ENCODE measurements at regions not wholly inside any gene's neighbourhood (a gene's known extent, or its start where the extent isn't known, plus 50 kb on each side); places are given as distances from the start of the nearest gene placed in this dataset.

DNA sequence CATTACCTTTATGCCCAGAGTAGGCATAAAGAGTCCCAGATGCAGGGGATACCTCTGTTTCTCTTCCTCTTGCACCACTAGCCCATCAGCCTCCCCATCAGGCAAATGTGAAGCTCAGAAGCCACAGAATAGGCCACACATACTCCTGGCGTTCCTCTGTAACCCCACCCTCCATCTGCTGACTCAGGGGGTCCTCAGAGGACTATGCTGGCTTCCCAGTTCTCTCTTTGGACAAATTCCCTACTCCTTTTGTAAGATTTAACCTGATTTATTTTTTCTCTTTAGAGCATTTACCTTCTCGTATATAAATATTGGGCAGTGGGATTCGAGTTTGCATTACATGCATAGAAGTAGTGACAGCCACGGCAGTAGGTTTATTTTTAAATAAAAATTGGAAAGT, 262.3 kb upstream of the CADM1 start:
- peak in 1 of 6 donors; percentile 30 for DNase-seq (ENCODE audit: low read depth in 4 of 6, low spot score in 6 of 6)
- H3K4me1 ChIP-seq (ENCODE audit: control insufficient read depth, insufficient read depth, low read length) = peaks cover 9% of the 10 kb centered on the region
- H3K36me3 ChIP-seq (ENCODE audit: control insufficient read depth, insufficient read depth, low read length) = no peaks in the 10 kb centered on the region
- H3K9me3 ChIP-seq (ENCODE audit: control insufficient read depth, insufficient read depth, low read length) = no peaks in the 10 kb centered on the region
- H3K27me3 ChIP-seq (ENCODE audit: control insufficient read depth, insufficient read depth, low read length) = peaks cover 5% of the 10 kb centered on the region
- no peak overlapping the region for H3K27ac ChIP-seq (ENCODE audit: low read depth, low read length)
- no peak overlapping the region for H3K4me3 ChIP-seq (ENCODE audit: low read depth, low read length)
- WGBS (ENCODE audit: insufficient coverage) = 56% methylated on average over 1 of the region's 4 CpGs

DNA sequence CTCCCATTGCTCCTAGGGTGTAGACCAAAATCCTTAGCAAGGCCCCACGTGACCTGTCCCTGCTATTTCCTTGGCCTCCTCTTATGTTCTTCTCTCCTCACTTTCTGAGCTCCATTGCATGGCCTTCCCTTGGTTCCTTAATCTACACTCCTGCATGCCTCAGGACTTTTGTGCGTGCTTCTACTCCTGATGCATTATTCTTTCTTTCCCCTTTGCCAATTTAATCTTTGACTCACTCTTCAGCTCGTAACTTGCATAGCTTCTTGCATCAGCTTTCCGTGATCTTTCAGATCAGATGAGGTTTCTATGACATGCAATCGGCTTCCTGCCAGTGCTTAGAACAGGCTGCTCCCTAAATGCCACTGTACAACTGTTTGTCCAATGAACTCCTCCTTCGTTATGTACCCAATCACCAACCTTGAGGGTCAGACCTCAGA, 261.6 kb upstream of the CADM1 start:
- H3K9me3 ChIP-seq (ENCODE audit: control insufficient read depth, insufficient read depth, low read length) = no peaks in the 10 kb centered on the region
- H3K4me3 ChIP-seq (ENCODE audit: low read depth, low read length) = no peak overlapping the region
- H3K27ac ChIP-seq (ENCODE audit: low read depth, low read length) = no peak overlapping the region
- H3K27me3 ChIP-seq (ENCODE audit: control insufficient read depth, insufficient read depth, low read length) = peaks cover 8% of the 10 kb centered on the region
- no peak for DNase-seq (ENCODE audit: low read depth in 4 of 6, low spot score in 6 of 6)
- WGBS (ENCODE audit: insufficient coverage) = 98% methylated on average over 4 of the region's 6 CpGs
- H3K4me1 ChIP-seq (ENCODE audit: control insufficient read depth, insufficient read depth, low read length) = peaks cover 16% of the 10 kb centered on the region
- H3K36me3 ChIP-seq (ENCODE audit: control insufficient read depth, insufficient read depth, low read length) = no peaks in the 10 kb centered on the region

DNA sequence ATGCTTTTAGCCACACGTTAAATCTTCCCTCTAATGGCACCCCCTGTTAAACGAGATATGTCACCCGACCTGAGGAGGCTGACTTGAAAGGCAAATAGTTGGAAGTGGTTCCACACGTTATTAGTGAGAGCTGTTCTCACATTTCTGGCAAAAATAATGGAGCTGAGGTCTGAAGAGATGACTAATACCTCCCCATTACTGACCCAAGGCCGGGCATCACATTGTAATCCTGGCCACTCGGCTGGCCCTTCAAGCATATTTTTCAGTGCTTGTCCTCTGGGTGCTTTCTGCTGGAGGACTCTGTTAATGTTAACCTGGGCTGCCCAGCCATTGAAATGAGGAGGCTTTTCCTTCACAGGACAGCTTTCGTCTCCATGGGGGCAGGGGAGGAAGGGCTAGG, 260.0 kb upstream of the CADM1 start:
- peaks cover 8% of the 10 kb centered on the region for H3K27me3 ChIP-seq (ENCODE audit: control insufficient read depth, insufficient read depth, low read length)
- no peak overlapping the region for H3K4me3 ChIP-seq (ENCODE audit: low read depth, low read length)
- no peak for DNase-seq (ENCODE audit: low read depth in 4 of 6, low spot score in 6 of 6)
- H3K4me1 ChIP-seq (ENCODE audit: control insufficient read depth, insufficient read depth, low read length) = peaks cover 31% of the 10 kb centered on the region
- H3K9me3 ChIP-seq (ENCODE audit: control insufficient read depth, insufficient read depth, low read length) = no peaks in the 10 kb centered on the region
- no peaks in the 10 kb centered on the region for H3K36me3 ChIP-seq (ENCODE audit: control insufficient read depth, insufficient read depth, low read length)
- WGBS (ENCODE audit: insufficient coverage) = 80% methylated on average over 1 of the region's 7 CpGs
- H3K27ac ChIP-seq (ENCODE audit: low read depth, low read length) = no peak overlapping the region

- Histone ChIP-seq H3K27me3 (ENCODE audit: control insufficient read depth, insufficient read depth, low read length) (peaks cover 13% of the 10 kb centered on the region), H3K4me3 (ENCODE audit: low read depth, low read length) (no peak overlapping the region), H3K36me3 (ENCODE audit: control insufficient read depth, insufficient read depth, low read length) (no peaks in the 10 kb centered on the region), H3K9me3 (ENCODE audit: control insufficient read depth, insufficient read depth, low read length) (no peaks in the 10 kb centered on the region), H3K27ac (ENCODE audit: low read depth, low read length) (no peak overlapping the region), H3K4me1 (ENCODE audit: control insufficient read depth, insufficient read depth, low read length) (peaks cover 28% of the 10 kb centered on the region)
- no CpG with 5 or more reads among the region's 1 CpG for WGBS (ENCODE audit: insufficient coverage)
- no peak for DNase-seq (ENCODE audit: low read depth in 4 of 6, low spot score in 6 of 6)
Observed at GRCh38 chr11:115761817-115762216, 257.6 kb upstream of the CADM1 start.

DNA sequence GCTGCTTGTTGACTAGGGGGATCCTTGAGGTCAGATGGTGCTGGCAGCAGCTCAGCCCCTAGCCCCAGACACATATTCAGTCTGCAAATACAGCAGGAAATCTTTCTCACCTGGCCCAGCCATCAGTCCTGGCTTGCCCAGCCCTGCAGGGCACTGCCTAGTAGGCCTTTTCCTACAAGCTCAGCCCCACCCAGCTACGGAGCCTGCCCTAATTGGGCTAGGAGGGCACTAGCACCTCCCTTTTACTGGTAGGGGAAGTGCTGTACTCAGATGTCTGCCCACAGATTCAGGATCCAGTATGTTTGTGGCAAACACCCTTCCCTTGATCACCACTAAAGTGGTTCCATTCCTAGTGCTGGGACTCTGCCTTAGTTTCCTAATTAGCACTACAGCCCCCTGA, 257.1 kb upstream of the CADM1 start:
- Histone ChIP-seq H3K9me3 (ENCODE audit: control insufficient read depth, insufficient read depth, low read length) (no peaks in the 10 kb centered on the region), H3K36me3 (ENCODE audit: control insufficient read depth, insufficient read depth, low read length) (no peaks in the 10 kb centered on the region), H3K27ac (ENCODE audit: low read depth, low read length) (peak overlapping the region; percentile 38), H3K27me3 (ENCODE audit: control insufficient read depth, insufficient read depth, low read length) (peaks cover 13% of the 10 kb centered on the region), H3K4me3 (ENCODE audit: low read depth, low read length) (no peak overlapping the region), H3K4me1 (ENCODE audit: control insufficient read depth, insufficient read depth, low read length) (peaks cover 28% of the 10 kb centered on the region)
- WGBS (ENCODE audit: insufficient coverage) = no CpG with 5 or more reads among the region's 1 CpG
- DNase-seq (ENCODE audit: low read depth in 4 of 6, low spot score in 6 of 6) = no peak

DNA sequence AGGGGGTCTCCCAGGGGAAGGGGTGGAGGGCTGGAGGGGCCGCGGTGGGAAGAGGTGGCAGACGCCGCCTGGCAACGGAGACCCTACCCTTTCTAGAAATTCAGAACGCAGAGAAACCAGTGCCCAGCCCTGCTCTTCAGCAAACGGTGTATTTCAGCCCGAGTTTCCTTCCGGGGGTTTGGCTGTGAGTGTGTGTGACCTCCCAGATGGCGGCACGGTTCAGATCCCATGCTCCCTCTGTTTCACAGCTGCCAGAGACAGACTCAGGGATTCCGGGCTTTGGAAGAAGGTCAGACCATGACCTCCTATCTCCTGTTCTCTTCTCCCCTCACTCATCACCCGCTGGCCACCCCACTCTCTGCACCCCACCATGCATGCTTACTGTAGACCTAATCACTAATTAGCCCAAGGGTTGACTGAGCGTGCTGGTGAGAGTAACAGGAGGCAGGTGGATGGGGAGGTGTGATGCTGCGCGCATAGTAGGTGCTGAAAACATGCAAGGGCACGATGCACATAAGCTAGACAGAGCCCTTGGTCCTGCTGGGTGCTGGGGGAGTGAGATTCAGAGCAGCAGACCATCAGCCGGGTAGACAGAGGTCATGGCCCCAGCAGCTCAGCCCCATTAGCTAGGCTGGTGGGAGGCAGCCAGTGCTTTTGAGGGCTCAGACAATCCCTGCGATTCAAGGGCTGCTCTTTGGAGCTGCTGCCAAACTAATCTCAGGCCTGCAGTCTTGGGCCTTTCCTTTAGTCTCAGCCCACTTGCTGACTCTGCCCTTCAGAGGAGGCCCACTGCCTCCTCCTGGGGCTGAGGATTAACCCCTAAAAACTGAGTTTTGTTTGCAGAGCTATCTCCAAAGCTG, 256.5 kb upstream of the CADM1 start:
- H3K9me3 ChIP-seq (ENCODE audit: control insufficient read depth, insufficient read depth, low read length) = no peaks in the 10 kb centered on the region
- peaks cover 13% of the 10 kb centered on the region for H3K27me3 ChIP-seq (ENCODE audit: control insufficient read depth, insufficient read depth, low read length)
- peak overlapping the region; percentile 49 for H3K4me3 ChIP-seq (ENCODE audit: low read depth, low read length)
- H3K27ac ChIP-seq (ENCODE audit: low read depth, low read length) = peak overlapping the region; percentile 38
- peaks cover 28% of the 10 kb centered on the region for H3K4me1 ChIP-seq (ENCODE audit: control insufficient read depth, insufficient read depth, low read length)
- no peaks in the 10 kb centered on the region for H3K36me3 ChIP-seq (ENCODE audit: control insufficient read depth, insufficient read depth, low read length)
- DNase-seq (ENCODE audit: low read depth in 4 of 6, low spot score in 6 of 6) = peak in 2 of 6 donors; percentile 55 to 62
- 19% methylated on average over 15 of the region's 19 CpGs for WGBS (ENCODE audit: insufficient coverage)

DNA sequence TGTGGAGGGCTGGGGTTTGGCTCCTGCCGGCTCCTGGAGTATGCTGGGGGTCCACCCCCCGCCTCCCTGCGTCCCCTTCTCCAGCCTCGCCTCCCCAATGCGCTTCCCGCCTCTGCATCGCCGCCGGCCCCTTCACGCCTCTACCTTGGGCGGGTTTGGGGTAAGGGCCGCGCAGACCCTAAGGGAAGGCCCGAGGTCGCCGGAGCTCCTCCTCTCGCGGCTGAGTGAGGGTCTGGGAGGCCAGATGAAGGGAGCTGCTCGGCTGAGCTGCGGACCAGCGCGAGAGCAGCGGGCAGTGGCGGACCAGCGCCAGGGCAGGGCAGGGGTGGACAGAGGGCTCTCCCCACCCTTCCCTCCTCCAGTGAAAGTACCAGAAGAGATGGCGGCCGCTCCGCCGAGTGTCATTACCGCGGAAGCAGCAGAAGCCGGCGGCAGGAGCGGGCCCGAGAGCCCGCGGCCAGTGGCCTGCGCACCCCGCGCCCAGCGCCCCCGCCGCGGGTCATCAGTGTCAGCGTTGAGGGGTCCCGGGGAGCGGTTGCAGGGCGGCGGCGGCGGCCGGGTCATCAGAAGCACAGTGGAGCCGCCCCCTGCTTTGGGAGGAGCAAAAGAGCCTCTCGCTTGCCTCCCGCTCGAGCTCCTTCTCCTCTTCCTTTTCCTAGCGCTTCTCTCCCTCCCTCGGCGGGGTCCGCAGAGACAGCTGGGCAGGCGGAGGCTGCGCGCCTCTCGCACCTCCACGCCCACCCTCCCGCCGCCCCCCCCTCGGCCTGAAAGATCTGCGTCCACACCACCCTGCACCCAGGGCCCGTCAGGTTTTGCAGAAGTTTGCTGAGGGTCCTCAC, 255.6 kb upstream of the CADM1 start:
- DNase-seq (ENCODE audit: low read depth in 4 of 6, low spot score in 6 of 6) = peak in 3 of 6 donors; percentile 45 to 86 (median 80)
- WGBS (ENCODE audit: insufficient coverage) = 3% methylated on average over 52 of the region's 70 CpGs

GRCh38 chr11:115758011-115758410, 253.8 kb upstream of the CADM1 start:
- H3K9me3 ChIP-seq (ENCODE audit: control insufficient read depth, insufficient read depth, low read length) = no peaks in the 10 kb centered on the region
- no peak overlapping the region for H3K27ac ChIP-seq (ENCODE audit: low read depth, low read length)
- WGBS (ENCODE audit: insufficient coverage) = 63% methylated on average over 3 of the region's 8 CpGs
- H3K4me1 ChIP-seq (ENCODE audit: control insufficient read depth, insufficient read depth, low read length) = peaks cover 28% of the 10 kb centered on the region
- no peak for DNase-seq (ENCODE audit: low read depth in 4 of 6, low spot score in 6 of 6)
- H3K4me3 ChIP-seq (ENCODE audit: low read depth, low read length) = no peak overlapping the region
- H3K27me3 ChIP-seq (ENCODE audit: control insufficient read depth, insufficient read depth, low read length) = peaks cover 11% of the 10 kb centered on the region
- H3K36me3 ChIP-seq (ENCODE audit: control insufficient read depth, insufficient read depth, low read length) = no peaks in the 10 kb centered on the region

More for the DNA sequence above, 255.6 kb upstream of the CADM1 start:
- no peaks in the 10 kb centered on the region for H3K36me3 ChIP-seq (ENCODE audit: control insufficient read depth, insufficient read depth, low read length)
- peak overlapping the region; percentile 49 for H3K4me3 ChIP-seq (ENCODE audit: low read depth, low read length)
- H3K27ac ChIP-seq (ENCODE audit: low read depth, low read length) = no peak overlapping the region
- H3K27me3 ChIP-seq (ENCODE audit: control insufficient read depth, insufficient read depth, low read length) = peaks cover 13% of the 10 kb centered on the region
- peaks cover 28% of the 10 kb centered on the region for H3K4me1 ChIP-seq (ENCODE audit: control insufficient read depth, insufficient read depth, low read length)
- no peaks in the 10 kb centered on the region for H3K9me3 ChIP-seq (ENCODE audit: control insufficient read depth, insufficient read depth, low read length)

DNA sequence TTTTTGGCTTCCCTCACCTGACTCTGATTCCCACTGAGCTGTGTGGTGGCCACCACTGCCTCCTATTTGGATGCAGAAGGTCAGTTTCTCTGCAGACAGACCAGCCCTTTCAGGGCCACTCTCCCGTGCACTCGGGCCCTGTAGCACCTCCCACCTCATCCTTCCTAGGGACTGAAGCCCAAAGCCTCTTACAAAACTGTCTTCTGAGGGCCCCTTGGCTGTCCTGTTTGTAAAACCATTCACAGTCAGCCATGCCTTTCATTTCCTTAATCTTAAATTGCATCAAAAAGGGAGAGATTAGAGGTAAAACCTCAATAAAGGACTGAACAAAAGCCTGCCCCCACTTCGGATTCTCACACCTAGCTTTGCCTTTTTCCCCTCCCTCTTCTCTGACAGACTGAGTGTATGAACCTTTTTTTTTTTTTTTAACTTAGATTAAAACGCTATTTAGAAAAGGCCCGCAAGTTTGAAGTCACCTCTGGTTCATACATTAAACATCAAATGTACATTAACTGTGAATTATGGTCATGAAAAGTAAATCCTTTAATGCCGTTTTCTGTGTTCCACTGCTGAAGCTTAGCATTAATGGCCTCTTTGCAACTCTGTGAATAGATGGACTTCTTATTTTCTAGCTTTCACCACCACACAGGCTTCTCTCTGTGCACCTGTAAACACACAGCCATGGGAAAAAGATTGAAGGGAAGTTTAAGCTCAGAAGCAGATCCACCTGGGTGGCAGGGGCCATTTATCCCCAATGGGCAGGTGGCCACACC, 247.2 kb upstream of the CADM1 start:
- DNase-seq (ENCODE audit: low read depth in 4 of 6, low spot score in 6 of 6) = no peak
- 45% methylated on average over 2 of the region's 6 CpGs for WGBS (ENCODE audit: insufficient coverage)
- Histone ChIP-seq H3K36me3 (ENCODE audit: control insufficient read depth, insufficient read depth, low read length) (no peaks in the 10 kb centered on the region), H3K9me3 (ENCODE audit: control insufficient read depth, insufficient read depth, low read length) (no peaks in the 10 kb centered on the region), H3K27ac (ENCODE audit: low read depth, low read length) (no peak overlapping the region), H3K4me1 (ENCODE audit: control insufficient read depth, insufficient read depth, low read length) (no peaks in the 10 kb centered on the region), H3K4me3 (ENCODE audit: low read depth, low read length) (no peak overlapping the region), H3K27me3 (ENCODE audit: control insufficient read depth, insufficient read depth, low read length) (peaks cover 15% of the 10 kb centered on the region)
